ENCODE measurements at regions not wholly inside any gene's neighbourhood (a gene's known extent, or its start where the extent isn't known, plus 50 kb on each side); places are given as distances from the start of the nearest gene placed in this dataset.

DNA sequence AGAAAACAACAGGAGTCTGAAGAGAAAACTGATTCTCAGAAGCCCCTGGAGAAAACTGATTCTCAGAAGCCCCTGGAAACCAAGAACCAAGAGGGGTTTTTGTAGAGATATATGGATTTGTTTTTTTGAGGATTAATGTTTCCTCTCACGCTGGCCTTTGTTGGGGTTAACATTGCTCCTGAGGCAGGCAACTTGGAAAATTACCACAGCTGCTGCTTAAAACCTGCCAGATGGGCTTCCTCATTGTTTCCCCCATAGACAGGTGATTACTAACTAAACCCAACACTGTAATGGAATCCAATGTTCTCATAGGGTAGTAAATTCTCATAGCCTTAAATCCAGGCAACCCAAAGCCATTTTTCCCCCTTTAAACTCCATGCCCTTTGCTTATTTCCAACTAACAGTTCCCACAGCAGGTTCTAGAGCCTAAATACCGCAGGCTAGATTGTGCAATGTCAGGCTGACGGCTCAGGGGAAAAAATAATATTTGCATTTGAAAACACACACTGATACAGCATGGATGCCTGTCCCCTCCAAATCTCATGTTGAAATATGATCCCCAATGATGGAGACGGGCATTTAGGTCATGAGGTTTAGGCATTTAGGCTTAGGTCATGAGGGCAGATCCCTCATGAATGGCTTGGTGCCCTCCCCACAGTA lies 272.3 kb upstream of the PKDCC start:
- no peak for DNase-seq (ENCODE audit: low spot score)

GRCh38 chr2:41779888-41780287 lies 267.9 kb upstream of the PKDCC start:
- no peak for DNase-seq (ENCODE audit: low spot score)

- no peak for DNase-seq (ENCODE audit: low spot score)
These were observed 265.3 kb upstream of the PKDCC start for GRCh38 chr2:41782306-41783158.

GRCh38 chr2:41784496-41784895 lies 263.3 kb upstream of the PKDCC start:
- DNase-seq (ENCODE audit: low spot score), result no peak

GRCh38 chr2:41785251-41786022 lies 262.4 kb upstream of the PKDCC start:
- no peak for DNase-seq (ENCODE audit: low spot score)

DNA sequence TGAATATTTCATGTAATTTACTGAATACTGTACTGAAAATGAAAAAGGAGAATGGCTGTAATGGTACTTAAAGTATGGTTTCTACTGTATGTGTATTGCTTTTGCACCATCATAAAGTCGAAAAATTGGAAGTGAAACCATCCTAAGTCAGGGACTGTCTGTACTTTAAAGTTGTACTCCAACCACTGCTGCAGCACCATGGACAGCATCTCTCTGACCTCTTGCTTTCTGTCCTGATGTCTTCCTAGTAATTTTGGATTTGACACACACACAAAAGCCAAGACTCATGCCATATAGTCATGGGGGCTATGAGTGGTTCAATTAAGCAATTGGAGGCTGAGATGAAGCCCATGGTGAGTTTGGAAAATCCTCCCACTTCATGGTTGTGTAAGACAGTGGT lies 256.3 kb upstream of the PKDCC start:
- DNase-seq (ENCODE audit: low spot score), result no peak

- DNase-seq (ENCODE audit: low spot score), result no peak
These were observed 244.5 kb upstream of the PKDCC start for GRCh38 chr2:41803361-41803760.

DNA sequence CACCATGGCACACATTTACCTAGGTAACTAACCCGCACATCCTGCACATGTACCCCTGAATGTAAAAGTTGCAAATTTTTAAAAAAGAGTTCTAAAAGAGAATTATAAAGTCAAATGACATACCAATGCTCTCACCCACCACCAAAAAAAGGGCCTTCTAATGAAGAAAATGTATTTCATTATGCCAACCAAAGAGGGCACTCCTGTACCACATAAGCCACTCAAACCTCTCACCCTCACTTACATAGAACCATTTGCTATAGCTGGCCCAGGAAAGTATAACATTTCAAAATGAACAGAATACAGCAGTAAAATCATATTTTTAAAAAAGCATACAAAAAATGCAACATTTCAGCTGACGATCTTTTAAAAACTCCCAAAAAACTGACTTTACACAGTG lies 241.5 kb upstream of the PKDCC start:
- no peak for DNase-seq (ENCODE audit: low spot score)

GRCh38 chr2:41821167-41821566 lies 226.7 kb upstream of the PKDCC start:
- DNase-seq (ENCODE audit: low spot score), result no peak

DNA sequence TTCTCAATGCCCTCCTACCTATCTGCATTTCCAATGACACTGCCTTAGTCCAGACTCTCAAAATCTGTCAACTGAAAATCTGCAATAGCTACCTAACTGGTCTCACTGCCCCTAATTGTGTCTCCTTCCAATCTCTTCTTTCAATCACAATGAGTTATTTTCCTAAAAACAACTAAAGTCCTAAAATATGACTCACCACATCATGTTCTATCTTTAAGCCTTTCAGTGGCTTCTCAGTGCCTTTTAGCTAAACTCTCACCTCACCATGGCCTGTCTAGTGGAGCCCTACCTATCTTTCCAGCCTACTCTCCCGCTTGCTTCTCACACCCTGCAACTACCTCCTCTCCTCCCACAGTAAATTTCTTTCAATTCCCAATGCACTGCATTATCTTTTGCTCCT lies 220.9 kb upstream of the PKDCC start:
- DNase-seq (ENCODE audit: low spot score), result no peak

DNA sequence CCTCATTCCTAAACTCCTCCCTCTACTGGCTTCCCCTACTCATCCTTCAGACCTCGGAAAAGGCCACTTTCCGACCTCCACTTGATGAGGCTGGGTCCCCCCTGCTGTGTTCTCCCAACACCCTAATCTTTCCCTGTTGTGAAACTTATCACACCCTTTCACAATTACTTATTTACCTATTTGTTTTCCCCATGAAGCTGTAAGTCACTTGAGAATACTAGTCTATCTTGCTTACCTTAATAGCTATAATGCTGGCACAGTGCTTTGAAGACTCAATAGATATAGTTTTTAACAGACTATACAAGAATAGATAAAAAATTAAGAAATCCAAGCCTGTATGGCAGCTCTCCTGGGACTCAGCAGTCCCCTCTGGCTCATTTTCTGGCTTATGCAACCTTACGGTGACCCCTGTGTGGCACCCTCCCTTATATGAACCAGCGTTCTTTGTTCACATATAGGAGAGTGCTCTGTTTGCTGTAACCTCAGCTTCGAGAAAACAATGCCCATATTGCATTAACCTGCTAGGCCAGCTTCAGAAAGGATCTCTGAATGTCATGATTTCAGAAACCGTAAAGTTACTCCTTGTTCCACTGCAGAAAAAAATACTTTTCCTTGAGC lies 220.4 kb upstream of the PKDCC start:
- no peak for DNase-seq (ENCODE audit: low spot score)

DNA sequence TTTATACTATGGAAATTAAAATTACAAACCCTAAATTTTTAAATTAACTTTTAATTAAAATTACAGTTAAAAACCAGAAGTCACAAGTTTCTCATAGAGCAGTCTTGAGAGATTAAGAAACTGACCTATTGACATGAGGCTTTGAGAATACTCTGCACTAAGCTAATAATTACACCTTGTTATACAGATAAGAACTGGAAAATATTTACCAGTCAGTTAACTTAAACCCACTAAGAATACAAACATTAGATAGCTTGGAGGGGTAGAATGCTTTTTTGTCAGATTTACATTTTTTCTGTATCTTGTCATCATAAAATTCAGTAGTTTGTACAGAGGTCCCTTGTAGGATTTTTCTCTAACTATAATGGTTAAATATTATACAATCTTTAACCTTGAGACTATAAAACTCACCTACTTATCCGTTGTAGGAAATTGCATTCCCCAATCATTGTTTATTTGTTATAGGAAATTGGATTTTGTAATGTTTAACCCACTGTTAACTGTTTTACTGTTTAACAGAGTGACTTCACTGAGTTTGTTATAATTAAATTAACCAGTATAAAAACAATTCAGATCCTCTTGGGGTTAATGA lies 219.7 kb upstream of the PKDCC start:
- DNase-seq (ENCODE audit: low spot score), result no peak

DNA sequence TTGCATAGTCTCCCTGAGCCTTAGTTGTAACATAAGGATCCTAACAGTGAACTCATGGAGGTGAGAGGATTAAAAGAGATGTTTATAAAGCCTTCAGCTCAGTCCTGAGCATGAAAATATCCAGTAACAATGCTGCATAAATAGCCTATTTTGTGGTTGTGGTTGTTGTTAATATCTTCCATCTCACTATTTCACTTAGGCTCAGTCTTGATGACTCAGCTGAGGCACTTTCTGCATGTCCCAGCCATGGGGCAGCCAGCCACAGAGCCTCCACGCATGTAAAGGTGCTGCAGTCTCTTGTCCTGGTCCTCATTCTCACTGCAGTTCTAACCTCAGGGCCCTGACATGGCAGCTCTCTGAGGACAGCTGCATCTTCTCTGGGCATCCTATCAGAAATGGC lies 218.8 kb upstream of the PKDCC start:
- no peak for DNase-seq (ENCODE audit: low spot score)

DNA sequence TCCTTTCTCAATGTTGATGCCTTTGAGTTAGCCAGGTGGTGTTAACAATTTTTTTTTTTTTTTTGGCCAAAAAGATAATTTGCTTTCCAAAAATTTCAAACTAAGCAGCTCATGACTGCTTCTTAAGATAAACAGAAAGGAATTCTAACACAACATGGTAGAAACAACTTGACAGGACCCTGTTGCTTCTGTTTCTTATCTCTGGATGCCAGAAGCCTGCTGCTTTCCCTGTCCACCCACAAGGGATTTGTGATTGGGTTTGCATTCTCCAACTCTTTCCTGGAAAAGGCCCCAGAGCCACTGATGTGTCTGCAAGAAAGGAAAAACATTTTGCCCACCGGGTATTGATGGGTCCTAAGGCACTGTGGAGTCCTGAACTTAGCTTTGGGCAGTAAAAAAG lies 217.2 kb upstream of the PKDCC start:
- no peak for DNase-seq (ENCODE audit: low spot score)

- DNase-seq (ENCODE audit: low spot score), result no peak
These were observed 215.6 kb upstream of the PKDCC start for GRCh38 chr2:41832218-41832617.

- no peak for DNase-seq (ENCODE audit: low spot score)
These were observed 212.4 kb upstream of the PKDCC start for GRCh38 chr2:41835401-41835800.

DNA sequence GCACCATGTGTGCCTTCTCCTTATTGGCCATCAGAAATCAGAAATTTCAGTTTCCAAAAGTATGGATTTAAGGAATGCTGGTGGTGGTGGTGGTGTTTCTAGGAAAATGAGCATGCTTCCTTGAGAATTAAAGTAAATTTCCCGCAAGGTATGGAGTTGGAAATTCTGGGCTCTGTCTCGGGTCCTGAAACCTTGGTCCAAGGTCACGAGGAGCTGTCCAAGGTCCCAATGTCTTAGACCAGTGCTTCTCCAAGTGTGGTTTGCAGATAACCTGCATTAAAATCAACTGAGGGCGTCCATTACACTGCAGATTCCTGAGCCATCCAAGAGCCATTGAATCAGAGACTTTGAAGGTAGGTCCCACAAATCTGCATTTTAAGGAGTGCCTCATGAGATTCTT lies 210.9 kb upstream of the PKDCC start:
- no peak for DNase-seq (ENCODE audit: low spot score)

DNA sequence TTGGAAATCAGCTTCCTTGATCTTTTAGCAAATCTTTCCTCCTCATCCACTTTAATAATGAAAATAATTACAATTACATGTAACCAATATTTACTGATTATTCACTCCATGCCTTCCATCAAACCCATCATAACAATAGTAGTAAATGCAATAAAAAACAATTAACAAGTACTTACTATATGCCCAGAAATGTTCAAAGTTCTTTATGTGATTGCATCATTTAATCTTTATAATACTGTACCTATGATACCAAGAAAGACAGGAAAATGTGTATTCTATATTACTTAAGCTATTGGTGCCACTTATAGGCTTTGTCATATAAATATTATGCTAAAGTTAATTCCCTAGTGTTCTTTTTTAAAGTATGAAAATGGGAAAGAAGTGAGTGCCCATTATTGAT lies 210.2 kb upstream of the PKDCC start:
- DNase-seq (ENCODE audit: low spot score), result no peak

DNA sequence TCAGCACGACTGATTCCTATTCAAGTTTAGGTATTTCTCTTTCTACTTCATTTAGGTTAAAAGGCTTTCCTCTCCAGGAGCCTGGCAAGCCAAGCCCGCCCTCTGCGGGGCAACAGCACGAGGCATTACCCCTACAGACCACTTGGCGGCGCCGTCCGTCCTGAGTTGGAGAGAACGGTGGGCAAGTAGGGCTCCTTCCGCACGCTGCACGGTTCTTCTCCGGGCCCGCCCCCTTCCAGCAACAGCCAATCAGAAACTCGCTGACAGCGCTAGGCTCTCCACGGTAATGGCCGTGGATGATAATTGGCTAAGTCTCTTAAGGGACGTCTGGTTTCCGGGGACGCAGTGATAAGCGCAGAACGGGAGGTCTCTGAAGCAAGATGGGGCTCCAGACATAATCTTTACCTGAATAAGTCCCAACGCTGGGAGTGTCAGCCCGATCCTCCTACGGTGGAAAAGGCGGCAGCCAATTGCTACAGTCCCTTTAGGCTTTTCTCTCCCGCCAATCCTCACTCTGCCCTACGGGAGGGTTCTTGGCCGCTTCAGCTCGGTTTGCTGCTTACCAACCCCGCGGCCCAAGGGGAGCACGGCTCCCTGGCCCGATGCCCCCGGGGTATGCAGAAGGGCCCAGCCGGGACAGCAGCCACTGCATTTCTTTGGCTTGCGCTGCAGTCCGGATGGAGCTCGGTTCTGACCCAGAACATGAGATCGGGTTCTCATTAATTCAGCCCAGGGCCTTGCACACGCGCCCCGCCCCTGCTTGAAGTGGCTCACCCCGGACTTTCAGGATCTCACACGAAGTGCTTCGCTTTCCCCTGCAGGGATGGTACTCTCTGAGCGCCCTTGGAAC lies 206.9 kb upstream of the PKDCC start:
- peak; percentile 98 for DNase-seq (ENCODE audit: low spot score)

GRCh38 chr2:41846962-41847361 lies 200.9 kb upstream of the PKDCC start:
- no peak for DNase-seq (ENCODE audit: low spot score)

Data from ureter (tissue), 1 donor.